ENCODE measurements at regions not wholly inside any gene's neighbourhood (a gene's known extent, or its start where the extent isn't known, plus 50 kb on each side); places are given as distances from the start of the nearest gene placed in this dataset.

DNA sequence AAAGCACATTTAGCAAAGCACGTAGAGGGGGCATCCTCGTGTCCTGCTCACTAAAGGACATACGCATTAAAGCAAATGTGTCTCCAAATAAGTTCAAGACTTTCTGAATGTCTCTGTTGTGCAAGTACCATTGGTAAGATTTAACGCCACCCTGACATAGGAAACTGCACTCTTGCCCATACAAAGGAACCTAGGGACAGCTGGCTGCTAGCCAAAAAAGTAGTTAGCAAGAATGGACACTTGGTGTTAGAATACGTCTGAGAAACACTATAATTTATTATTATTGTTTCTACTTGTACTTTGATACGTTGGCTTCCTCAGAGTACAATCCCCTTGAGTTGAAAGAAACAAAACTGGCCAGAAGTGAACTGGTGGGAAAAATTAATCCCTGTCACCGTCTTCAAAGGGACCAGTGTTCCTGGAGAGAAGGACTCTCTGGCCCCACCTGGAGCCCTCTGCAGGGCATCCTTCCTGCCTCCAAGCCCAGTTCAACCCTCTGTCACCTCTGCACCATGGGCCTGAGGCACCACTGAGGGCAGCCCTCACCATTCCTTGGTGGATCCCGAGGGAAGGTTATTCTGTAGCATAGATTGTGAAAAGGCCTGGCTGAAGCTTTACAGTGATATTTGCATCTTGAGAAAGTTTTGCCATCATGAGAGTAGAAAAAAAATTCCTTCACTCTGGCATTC, 51.4 kb upstream of the APCDD1 start:
- DNase-seq (ENCODE audit: extremely low read depth in 1 of 11, low read depth in 9 of 11, low spot score in 4 of 11), result peak in 2 of 11 donors; percentile 26 to 35

DNA sequence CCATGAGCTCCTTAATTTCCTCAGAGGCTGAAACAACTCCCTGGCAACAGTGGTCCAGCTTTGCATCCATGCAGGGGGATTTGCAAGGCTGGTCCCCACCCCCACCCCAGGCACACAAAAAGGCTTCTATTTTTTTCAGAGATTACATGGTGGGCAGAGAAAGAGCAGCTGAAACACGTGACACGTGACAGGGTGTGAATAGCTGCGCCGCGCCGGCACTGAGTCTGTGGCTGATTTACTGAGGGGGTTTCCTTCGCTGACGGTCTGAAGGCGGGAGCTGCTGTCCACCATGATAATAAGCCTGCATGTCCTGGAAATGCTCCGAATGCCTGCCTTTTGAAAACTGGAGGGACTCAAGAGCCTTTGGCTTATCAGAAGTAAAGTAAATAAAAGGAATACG, 50.7 kb upstream of the APCDD1 start:
- no peak for DNase-seq (ENCODE audit: extremely low read depth in 1 of 11, low read depth in 9 of 11, low spot score in 4 of 11)

DNA sequence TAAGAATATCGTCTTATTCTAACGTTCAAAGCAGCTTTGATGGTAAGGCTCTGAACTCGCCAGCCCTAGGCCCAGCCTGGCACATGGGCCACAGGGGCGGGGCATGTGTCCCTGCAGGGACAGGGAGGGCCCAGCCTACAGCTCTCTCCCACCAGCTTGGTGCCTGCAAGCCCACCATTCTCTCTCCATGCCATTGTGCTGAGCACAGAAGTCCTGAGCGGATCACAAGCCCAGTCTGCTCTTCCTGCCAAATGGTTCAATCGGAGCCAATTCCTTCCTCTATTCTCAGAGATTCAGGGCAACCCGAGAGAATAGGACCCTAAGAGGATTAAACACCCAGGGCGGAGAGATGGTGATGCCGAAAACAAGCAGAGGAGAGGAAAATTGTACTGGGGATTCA, 50.3 kb upstream of the APCDD1 start:
- DNase-seq (ENCODE audit: extremely low read depth in 1 of 11, low read depth in 9 of 11, low spot score in 4 of 11), result no peak
